MCF 10A (cell line): ENCODE measurements at regions not wholly inside any gene's neighbourhood (a gene's known extent, or its start where the extent isn't known, plus 50 kb on each side); places are given as distances from the start of the nearest gene placed in this dataset.

Experiments
- BruUV-seq: library from RNA; stranded (reverse); fragments of 400-500 nt; replicated peaks from 2 replicates; lab custom pipeline; 2021; lab: Mats Ljungman, UMichigan
- CTCF ChIA-PET: fragments of 300-600 bp; sonication (Branson Sonifier 250); formaldehyde crosslinking; extraction: SDS; loops from one replicate; lab custom pipeline; 2021; ENCODE audit warnings: antibody characterized with exemption, inconsistent platforms; lab: Yijun Ruan, JAX
- POLR2A ChIA-PET: fragments of 300-600, 350-650 bp; sonication (Branson Sonifier 250); formaldehyde crosslinking; extraction: SDS; loops from one replicate; lab custom pipeline; 2020; ENCODE audit warnings: antibody characterized with exemption, inconsistent platforms; lab: Yijun Ruan, JAX
- DNase-seq: peaks from one replicate; pipeline ENCODE4 v3.0.0-alpha.2; 2018; ENCODE audit not compliant: unreplicated experiment
- H3K27ac Mint-ChIP-seq: one replicate; pipeline ENCODE4 v1.8.0; 2022; ENCODE audit warnings: mild to moderate bottlenecking, low read depth, mixed read lengths; ENCODE audit not compliant: unreplicated experiment
- H3K27me3 Mint-ChIP-seq: one replicate; pipeline ENCODE4 v1.8.0; 2022; ENCODE audit warnings: mixed read lengths; ENCODE audit not compliant: insufficient read depth, unreplicated experiment
- H3K36me3 Mint-ChIP-seq: one replicate; pipeline ENCODE4 v1.8.0; 2022; ENCODE audit warnings: mild to moderate bottlenecking, moderate library complexity, mixed read lengths; ENCODE audit not compliant: insufficient read depth, unreplicated experiment
- H3K4me1 Mint-ChIP-seq: one replicate; pipeline ENCODE4 v1.8.0; 2022; ENCODE audit warnings: mixed read lengths; ENCODE audit not compliant: insufficient read depth, unreplicated experiment
- H3K4me3 Mint-ChIP-seq: one replicate; pipeline ENCODE4 v1.8.0; 2022; ENCODE audit warnings: mild to moderate bottlenecking, moderate library complexity, mixed read lengths; ENCODE audit not compliant: unreplicated experiment
- H3K9me3 Mint-ChIP-seq: one replicate; pipeline ENCODE4 v1.8.0; 2022; ENCODE audit warnings: mixed read lengths; ENCODE audit not compliant: unreplicated experiment
- CTCF ChIP-seq: fragments of 200-600 bp; IDR thresholded peaks from one replicate; pipeline ENCODE4 v1.8.0; 2022; ENCODE audit warnings: antibody characterized with exemption, mild to moderate bottlenecking; ENCODE audit not compliant: unreplicated experiment
- intact Hi-C: fragments of 100-400 bp; cut with micrococcal nuclease; formaldehyde crosslinking; loops from 2 replicates; pipeline ENCODE4 v1.14.1; 2022

- no peaks in the 10 kb centered on the region for H3K36me3 Mint-ChIP-seq
- H3K9me3 Mint-ChIP-seq, result no peaks in the 10 kb centered on the region
- no peak for DNase-seq
- ChIA-PET CTCF (no interaction called here), POLR2A (no interaction called here)
- no peak overlapping the region for H3K4me3 Mint-ChIP-seq
- H3K27me3 Mint-ChIP-seq, result peaks cover 50% of the 10 kb centered on the region
- TF ChIP-seq CTCF, result no peak
- intact Hi-C loops, result no loop called here
- no peaks in the 10 kb centered on the region for H3K4me1 Mint-ChIP-seq
- H3K27ac Mint-ChIP-seq, result no peak overlapping the region
- no TSS peak for BruUV-seq
Observed at GRCh38 chr16:79303206-79303605, 297.3 kb downstream of the MAF start.

DNA sequence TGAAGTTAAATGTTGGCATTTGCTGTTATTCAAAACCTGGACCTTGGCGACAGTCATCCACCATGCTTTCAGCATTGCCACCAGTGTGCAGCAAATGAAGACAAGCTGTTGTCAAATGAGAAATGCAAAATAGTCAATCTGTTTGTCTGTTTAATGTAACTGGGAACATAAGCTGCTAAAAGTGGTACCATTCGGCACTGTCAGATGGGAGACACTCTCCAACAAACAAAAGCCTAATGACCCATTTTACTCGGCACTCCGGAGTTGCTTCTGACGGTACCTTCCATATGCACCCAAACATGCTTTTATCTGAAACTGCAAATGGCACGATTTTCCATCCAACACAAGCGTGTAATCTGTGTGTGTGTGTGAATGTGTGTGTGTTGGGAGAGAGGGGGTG is 297.8 kb downstream of the MAF start:
- CTCF ChIA-PET, result no interaction called here
- H3K27me3 Mint-ChIP-seq, result peaks cover 50% of the 10 kb centered on the region
- no peak for TF ChIP-seq CTCF
- H3K27ac Mint-ChIP-seq, result no peak overlapping the region
- intact Hi-C loops, result no loop called here
- H3K4me3 Mint-ChIP-seq, result no peak overlapping the region
- no peaks in the 10 kb centered on the region for H3K4me1 Mint-ChIP-seq
- no peak for DNase-seq
- H3K9me3 Mint-ChIP-seq, result no peaks in the 10 kb centered on the region
- H3K36me3 Mint-ChIP-seq, result no peaks in the 10 kb centered on the region
- no TSS peak for BruUV-seq
- POLR2A ChIA-PET, result no interaction called here

DNA sequence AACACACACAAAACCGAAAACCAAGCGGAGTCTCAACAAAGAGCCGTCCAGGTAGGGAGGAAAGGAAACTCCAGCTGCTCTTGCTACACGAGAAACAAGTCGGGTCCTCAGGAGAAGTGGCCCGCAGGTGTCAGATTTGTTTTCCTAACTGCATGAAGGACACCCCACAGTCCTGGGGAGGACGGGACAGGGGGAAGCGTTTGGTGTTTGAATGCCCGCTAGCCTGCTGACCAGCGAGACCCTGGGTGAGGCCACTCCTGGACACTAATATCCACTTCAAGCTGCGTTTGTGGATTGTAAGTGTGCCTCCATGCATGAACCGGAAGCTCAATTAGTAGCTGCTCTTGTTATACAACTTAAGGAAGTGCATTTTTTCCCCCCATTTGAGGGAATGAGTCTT is 299.5 kb downstream of the MAF start:
- no peak for DNase-seq
- no peak for TF ChIP-seq CTCF
- Mint-ChIP-seq H3K36me3 (no peaks in the 10 kb centered on the region), H3K27me3 (peaks cover 48% of the 10 kb centered on the region), H3K27ac (no peak overlapping the region), H3K9me3 (no peaks in the 10 kb centered on the region), H3K4me1 (no peaks in the 10 kb centered on the region), H3K4me3 (no peak overlapping the region)
- CTCF ChIA-PET, result no interaction called here
- intact Hi-C loops, result no loop called here
- POLR2A ChIA-PET, result interaction anchor here (0.6 kb wide), 1 partner anchor 475 kb away, joined by 3 read pairs; no protein-coding TSS in a partner anchor
- no TSS peak for BruUV-seq

DNA sequence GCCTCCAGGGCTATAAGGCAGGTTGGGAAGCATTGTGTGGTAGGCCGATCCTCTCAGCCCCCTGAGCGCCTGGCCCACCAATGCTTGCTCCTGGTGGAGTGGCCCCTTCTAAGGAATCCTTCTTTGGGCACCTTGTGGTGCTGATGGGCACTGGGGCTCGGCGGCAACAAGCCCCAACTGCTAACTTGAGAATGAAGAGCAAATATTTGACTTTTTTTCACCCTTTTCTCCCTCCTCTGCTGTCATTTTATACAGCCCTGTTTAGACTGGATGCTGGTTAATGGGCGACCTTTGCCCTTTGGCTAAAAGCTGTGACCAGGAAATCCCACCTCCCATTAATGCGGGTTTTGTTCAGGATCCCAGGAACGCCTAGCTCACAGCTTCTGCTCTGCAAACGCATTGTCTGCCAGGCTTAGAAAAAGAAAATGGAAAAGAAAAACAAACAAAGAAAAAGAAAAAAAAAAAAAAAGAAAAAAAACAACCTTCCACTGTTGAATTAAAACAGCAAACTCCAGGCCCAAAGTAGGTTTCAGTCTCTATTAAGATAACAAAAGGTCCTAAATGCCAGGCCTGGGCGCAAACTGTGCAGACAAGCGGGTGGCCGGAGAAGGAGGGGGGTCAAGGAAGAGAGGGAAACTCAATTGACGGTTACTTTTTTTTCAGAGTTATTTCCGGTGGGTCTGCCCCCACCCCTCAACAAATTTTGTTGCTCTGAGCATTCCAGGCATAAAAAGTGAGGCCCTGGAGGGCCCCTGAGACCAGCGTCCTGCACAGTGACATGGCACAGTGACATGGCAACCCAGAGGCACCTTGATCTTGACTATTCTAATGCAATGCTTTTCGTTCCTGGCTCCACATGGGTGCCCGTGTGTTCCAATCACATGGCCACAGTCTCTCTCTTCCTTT is 301.4 kb downstream of the MAF start:
- CTCF ChIA-PET, result no interaction called here
- POLR2A ChIA-PET, result interaction anchor here (0.6 kb wide), 1 partner anchor 690 kb away, joined by 3 read pairs; no protein-coding TSS in a partner anchor
- no peak for TF ChIP-seq CTCF
- Mint-ChIP-seq H3K36me3 (no peaks in the 10 kb centered on the region), H3K4me3 (no peak overlapping the region), H3K4me1 (no peaks in the 10 kb centered on the region), H3K27ac (no peak overlapping the region), H3K27me3 (peaks cover 29% of the 10 kb centered on the region), H3K9me3 (no peaks in the 10 kb centered on the region)
- intact Hi-C loops, result no loop called here
- BruUV-seq, result no TSS peak
- DNase-seq, result no peak
